ENCODE measurements at regions not wholly inside any gene's neighbourhood (a gene's known extent, or its start where the extent isn't known, plus 50 kb on each side); places are given as distances from the start of the nearest gene placed in this dataset.
A peak's percentile ranks its signal among the peaks of the same experiment; 100 is the strongest.

DNA sequence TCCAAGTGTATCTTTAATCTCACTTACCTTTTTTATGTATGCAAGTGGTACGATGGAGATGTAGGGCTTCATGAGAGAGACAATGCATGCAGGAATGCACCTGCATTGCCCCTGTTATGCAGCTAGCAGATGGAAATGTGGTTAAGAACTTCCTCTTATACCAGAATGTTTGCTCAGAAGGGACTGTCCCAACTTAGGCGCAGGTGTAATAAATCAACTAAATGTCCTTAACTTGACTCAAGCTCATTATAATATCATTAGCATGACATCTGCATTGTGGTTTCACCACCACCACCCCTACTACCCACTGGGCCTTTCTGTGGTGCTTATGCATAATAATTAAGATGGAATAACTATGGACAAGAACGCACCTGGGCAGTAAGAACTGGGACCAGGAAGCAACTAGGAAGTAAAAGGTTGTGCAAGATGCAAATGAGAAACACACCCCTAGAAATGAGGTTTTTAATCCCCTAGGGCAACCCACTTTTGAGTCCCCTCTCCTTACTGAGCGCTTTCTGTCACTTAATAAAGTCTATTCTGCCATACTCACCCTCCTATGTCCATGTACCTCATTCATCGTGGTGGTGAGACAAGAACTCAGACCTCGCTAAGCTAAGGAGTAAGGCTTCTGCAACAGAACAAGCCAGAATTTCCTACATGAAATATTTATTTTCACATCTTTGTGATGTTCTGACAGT, 1103.3 kb upstream of the B3GALT2 start:
- peak; percentile 43 for DNase-seq

DNA sequence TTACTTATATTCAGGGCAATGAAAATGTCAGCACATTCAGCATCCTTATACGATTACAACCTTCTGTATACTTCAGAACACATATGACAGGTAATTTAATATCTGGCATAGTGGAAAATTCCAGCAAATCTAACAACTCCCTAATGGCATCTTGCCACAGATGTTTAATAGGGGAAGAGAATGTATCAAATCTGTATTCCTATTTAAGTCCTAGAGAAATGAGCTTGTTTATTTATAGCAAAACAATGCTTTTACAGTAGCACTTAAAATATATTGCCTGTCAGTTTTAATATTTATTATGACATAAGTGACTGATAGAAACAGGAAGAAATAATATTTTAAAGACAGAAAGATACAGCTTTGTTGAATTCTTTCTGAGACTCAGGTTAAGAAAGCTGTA, 1101.8 kb upstream of the B3GALT2 start:
- DNase-seq, result no peak

GRCh38 chr1:194281376-194281775, 1095.0 kb upstream of the B3GALT2 start:
- DNase-seq, result no peak

DNA sequence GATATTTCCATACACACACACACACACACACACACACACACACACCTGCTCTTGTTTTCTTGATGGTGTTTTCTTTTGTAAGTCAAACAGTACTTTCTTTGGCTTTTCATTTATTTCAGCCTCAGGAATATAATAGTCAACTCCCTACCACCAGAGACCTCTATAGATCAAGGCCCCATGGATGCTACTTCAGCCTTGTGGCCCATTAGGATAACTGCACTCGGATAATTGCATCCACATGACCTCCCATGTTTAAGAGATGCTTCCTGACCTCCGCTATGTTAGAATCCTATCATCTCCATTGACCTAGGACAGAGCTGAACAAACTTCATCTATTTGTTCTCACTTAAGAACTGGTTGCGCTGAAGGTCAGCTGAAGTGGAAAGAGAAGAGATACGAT, 1094.0 kb upstream of the B3GALT2 start:
- DNase-seq, result no peak

- no peak for DNase-seq
These were observed 1093.6 kb upstream of the B3GALT2 start for GRCh38 chr1:194279975-194280374.

DNA sequence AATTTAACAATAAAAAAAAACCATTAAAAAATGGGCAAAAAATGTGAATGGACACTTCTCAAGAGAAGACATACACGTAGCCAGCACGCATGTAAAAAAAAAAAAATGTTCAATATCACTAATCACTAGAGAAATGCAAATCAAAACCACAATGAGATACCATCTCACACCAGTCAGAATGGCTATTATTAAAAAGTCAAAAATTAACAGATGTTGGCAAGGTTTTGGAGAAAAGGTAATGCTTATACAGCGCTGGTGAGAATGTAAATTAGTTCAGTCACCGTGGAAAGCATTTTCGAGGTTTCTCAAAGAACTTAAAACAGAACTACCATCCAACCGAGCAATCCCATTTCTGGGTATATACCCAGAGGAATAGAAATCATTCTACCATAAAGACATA, 1091.5 kb upstream of the B3GALT2 start:
- no peak for DNase-seq

DNA sequence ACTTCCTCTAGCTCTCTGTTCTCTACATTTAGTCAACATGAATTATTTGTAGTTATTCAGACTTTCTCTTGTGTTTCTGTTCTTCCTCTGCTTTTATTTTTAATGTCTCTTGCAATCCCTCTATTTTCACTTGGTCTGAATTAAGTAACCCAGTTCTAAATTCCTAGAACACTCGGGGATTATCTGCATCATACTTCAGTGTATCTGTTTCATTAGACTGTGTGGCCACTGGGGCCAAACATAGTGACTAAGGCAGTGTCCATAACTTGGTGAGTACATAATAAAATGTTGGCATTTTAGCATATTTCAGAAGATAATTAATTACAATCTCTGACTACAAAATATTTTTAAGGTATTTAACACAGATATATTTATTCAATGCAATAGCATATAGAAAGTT, 1087.2 kb upstream of the B3GALT2 start:
- DNase-seq, result no peak

DNA sequence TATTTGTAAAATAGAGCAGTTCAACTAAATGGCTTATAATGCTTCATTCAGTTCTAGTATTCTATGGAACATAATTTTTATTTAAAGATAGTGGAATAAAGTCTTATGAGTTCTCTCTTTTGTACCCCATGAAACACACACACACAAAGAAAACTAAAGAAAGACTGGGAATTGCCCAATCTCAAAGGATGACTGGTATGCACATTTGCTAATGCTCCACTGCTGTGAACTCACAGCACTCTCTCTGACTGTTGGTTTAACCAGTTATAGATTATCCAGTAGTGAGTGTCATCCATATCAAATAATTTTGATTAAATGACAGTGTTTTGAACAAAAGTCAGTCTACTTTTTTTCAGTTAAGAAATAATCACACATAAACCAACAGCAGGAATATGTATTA, 1082.4 kb upstream of the B3GALT2 start:
- DNase-seq, result no peak

DNA sequence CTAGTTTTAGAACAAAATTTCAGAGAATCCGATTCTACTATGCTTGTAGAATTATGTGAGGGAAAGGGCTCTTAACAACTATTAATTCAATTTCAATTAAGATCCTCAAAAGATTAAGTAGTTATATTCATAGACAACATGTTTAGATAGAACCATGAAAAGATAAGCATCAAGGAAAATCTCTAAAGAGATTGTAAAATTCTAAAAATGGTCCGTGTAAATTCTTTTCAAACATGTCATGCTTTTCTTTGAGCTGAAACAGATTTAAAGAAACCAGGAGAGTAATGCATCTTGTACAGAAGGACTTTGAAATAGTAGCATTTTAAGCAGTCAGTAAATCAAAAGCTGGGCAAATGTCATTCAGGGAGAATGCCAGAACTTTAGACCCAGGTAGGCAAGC, 1080.6 kb upstream of the B3GALT2 start:
- no peak for DNase-seq

GRCh38 chr1:194256010-194256409, 1069.6 kb upstream of the B3GALT2 start:
- no peak for DNase-seq

- DNase-seq, result no peak
These were observed 1065.8 kb upstream of the B3GALT2 start for GRCh38 chr1:194252199-194252598.

DNA sequence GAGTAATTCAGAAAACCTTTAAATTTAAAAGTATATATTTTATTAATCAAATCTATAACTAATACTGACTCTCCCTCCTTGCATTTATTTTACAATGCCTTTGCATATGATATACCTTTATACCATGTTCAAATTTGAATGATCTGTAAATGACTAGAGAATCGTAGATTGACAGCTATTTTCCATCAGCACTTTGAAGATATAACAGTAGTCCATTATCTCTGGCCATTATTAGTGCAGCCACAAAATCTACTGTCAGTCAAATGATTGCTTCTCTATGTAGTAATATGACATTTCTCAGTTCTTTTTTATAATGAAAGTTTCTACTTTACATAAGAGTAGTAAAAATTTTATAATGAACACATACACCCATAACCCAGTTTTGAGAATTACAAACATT, 1054.8 kb upstream of the B3GALT2 start:
- DNase-seq, result no peak

DNA sequence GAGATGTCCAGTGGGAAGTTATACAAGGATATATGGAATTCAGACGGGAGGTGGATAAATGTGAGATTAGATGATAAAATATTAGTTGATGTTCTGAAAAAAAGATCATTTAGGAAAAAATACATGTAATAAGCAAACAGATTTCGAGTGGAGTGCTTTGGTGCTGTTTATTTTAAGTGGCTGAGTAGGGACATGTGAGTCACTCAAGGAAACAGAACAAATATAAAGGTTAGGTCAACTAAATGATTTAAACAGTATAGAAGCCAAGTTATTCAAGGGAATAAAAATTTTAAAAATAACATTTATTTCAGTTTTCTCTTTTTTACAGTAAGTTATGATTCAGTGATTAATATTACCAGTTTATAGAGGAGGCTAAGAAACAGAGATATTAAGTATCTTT, 1046.7 kb upstream of the B3GALT2 start:
- DNase-seq, result no peak

- no peak for DNase-seq
These were observed 1044.1 kb upstream of the B3GALT2 start for GRCh38 chr1:194230351-194231144.

DNA sequence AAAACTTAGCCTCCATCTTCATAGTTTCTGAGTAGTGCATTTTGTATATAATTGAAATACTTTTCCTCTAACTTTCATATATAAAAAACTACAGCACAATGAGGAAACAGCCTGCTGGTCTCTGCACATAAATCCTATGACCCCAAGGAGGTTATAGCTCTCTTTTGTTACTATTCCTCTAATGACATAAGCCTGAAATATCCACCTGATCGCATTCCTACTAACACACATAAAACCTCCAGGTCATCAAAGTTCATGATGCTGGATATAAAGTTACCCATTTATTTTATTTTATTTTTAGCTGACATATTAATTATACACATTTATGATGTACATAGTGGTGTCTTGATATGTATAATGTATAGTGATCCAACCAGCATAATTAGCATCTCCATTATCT, 1042.0 kb upstream of the B3GALT2 start:
- no peak for DNase-seq

GRCh38 chr1:194227161-194227560, 1040.7 kb upstream of the B3GALT2 start:
- DNase-seq, result no peak

GRCh38 chr1:194225821-194226220, 1039.4 kb upstream of the B3GALT2 start:
- DNase-seq, result no peak

DNA sequence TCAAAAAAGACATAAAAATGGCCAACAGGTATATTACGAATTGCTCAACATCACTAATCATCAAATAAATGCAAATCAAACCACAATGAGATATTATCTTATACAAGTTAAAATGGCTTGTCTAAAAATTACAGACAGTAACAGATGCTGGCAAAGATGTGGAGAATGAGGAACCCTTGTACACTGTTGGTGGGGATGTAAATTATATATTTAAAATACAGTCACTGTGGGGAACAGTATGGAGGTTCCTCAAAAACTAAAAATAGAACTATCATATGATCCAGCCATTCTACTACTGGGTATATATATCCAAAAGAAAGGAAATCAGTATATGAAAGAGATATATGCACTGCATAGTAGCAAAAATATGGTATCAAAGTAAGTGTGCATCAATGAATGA, 1037.2 kb upstream of the B3GALT2 start:
- no peak for DNase-seq

GRCh38 chr1:194215448-194215847, 1029.0 kb upstream of the B3GALT2 start:
- no peak for DNase-seq

DNA sequence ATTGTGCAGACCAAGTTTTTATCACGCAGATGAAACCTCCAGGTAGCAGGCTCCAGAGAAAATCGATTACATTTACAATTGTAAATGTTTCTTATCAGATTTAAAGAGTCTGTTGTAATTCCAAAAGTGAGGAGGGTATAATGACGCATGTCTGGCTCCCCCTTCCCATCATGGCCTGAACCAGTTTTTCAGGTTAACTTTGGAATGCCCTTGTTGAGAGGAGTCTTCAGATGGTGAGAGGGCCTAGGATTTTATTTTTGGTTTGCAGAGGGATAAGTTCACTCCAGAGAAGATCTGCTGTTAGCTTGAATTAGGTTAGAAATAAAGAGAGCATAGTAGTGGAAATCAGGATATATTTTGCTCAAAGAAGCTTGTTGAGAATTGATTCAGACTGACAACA, 1028.3 kb upstream of the B3GALT2 start:
- DNase-seq, result no peak

DNA sequence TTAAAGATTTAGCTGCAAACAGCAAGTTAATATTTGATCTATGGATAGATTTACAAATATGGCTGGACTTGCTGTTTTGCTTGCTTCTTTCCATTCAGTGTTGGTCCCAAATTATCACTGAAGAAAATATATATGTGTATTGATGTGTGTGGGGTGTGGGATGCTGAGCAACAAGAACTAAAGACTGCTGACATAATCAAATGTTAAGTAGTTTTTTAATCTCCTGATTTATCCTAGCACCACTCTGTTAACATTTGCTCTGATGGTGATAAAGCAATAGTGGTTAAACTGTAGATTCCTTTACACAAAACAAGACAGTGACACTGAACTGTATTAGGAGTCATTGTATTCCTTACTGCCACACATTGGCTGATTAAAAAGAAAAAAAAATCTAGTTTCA, 1023.5 kb upstream of the B3GALT2 start:
- no peak for DNase-seq

GRCh38 chr1:194208674-194209073, 1022.3 kb upstream of the B3GALT2 start:
- DNase-seq, result no peak

GRCh38 chr1:194196562-194196961, 1010.1 kb upstream of the B3GALT2 start:
- DNase-seq, result no peak

GRCh38 chr1:194194724-194195123, 1008.3 kb upstream of the B3GALT2 start:
- no peak for DNase-seq

- DNase-seq, result no peak
These were observed 998.6 kb upstream of the B3GALT2 start for GRCh38 chr1:194184974-194185373.
